ENCODE measurements at regions not wholly inside any gene's neighbourhood (a gene's known extent, or its start where the extent isn't known, plus 50 kb on each side); places are given as distances from the start of the nearest gene placed in this dataset.

- Histone ChIP-seq H3K9me2 (replicated peaks; ENCODE audit: control insufficient read depth, low read length) (no peaks in the 10 kb centered on the region), H3K4me3 (ENCODE audit: low read length) (no peak overlapping the region), H3K79me2 (ENCODE audit: control insufficient read depth, low read length) (no peaks in the 10 kb centered on the region), H3K27me3 (ENCODE audit: control insufficient read depth, low read length) (no peaks in the 10 kb centered on the region; the same call in 1 of the 2 replicates), H3K4me2 (ENCODE audit: low read length) (no peak overlapping the region), H3K9me3 (ENCODE audit: control insufficient read depth, insufficient read depth, low read length) (no peaks in the 10 kb centered on the region), H3K27ac (ENCODE audit: low read depth, low read length) (no peak overlapping the region), H4K20me1 (ENCODE audit: control insufficient read depth, insufficient read depth, low read depth, low read length) (no peaks in the 10 kb centered on the region), H3F3A (ENCODE audit: control insufficient read depth, insufficient read depth) (no peaks in the 10 kb centered on the region), H3K4me1 (ENCODE audit: control insufficient read depth, low read length) (no peaks in the 10 kb centered on the region), H3K36me3 (ENCODE audit: control insufficient read depth, low read length) (no peaks in the 10 kb centered on the region)
- TF ChIP-seq EZH2phosphoT487 (IDR thresholded peaks at IDR 0.05; ENCODE audit: borderline replicate concordance, low read length) (no peak), CTCF (IDR thresholded peaks at IDR 0.05; ENCODE audit: low read depth, low read length, poor library complexity, severe bottlenecking) (no peak)
Observed at GRCh38 chr18:22675006-22675405, 257.3 kb upstream of the CTAGE1 start.

GRCh38 chr18:22676423-22676822, 256.7 kb upstream of the RBBP8 start:
- TF ChIP-seq CTCF (IDR thresholded peaks at IDR 0.05; ENCODE audit: low read depth, low read length, poor library complexity, severe bottlenecking): no peak
- no peak for TF ChIP-seq EZH2phosphoT487 (IDR thresholded peaks at IDR 0.05; ENCODE audit: borderline replicate concordance, low read length)
- Histone ChIP-seq H3K79me2 (ENCODE audit: control insufficient read depth, low read length) (no peaks in the 10 kb centered on the region), H3K36me3 (ENCODE audit: control insufficient read depth, low read length) (no peaks in the 10 kb centered on the region), H4K20me1 (ENCODE audit: control insufficient read depth, insufficient read depth, low read depth, low read length) (no peaks in the 10 kb centered on the region), H3K4me2 (ENCODE audit: low read length) (no peak overlapping the region), H3K9me2 (replicated peaks; ENCODE audit: control insufficient read depth, low read length) (no peaks in the 10 kb centered on the region), H3K27me3 (ENCODE audit: control insufficient read depth, low read length) (no peaks in the 10 kb centered on the region; the same call in 1 of the 2 replicates), H3K9me3 (ENCODE audit: control insufficient read depth, insufficient read depth, low read length) (no peaks in the 10 kb centered on the region), H3K4me3 (ENCODE audit: low read length) (no peak overlapping the region), H3K27ac (ENCODE audit: low read depth, low read length) (no peak overlapping the region), H3K4me1 (ENCODE audit: control insufficient read depth, low read length) (no peaks in the 10 kb centered on the region), H3F3A (ENCODE audit: control insufficient read depth, insufficient read depth) (no peaks in the 10 kb centered on the region)

GRCh38 chr18:22678486-22678885, 254.6 kb upstream of the RBBP8 start:
- Histone ChIP-seq H3K9me2 (replicated peaks; ENCODE audit: control insufficient read depth, low read length) (no peaks in the 10 kb centered on the region), H3K27ac (ENCODE audit: low read depth, low read length) (no peak overlapping the region), H3K9me3 (ENCODE audit: control insufficient read depth, insufficient read depth, low read length) (no peaks in the 10 kb centered on the region), H3K4me3 (ENCODE audit: low read length) (no peak overlapping the region), H4K20me1 (ENCODE audit: control insufficient read depth, insufficient read depth, low read depth, low read length) (no peaks in the 10 kb centered on the region), H3K4me2 (ENCODE audit: low read length) (no peak overlapping the region), H3K4me1 (ENCODE audit: control insufficient read depth, low read length) (no peaks in the 10 kb centered on the region), H3K36me3 (ENCODE audit: control insufficient read depth, low read length) (no peaks in the 10 kb centered on the region), H3K27me3 (ENCODE audit: control insufficient read depth, low read length) (no peaks in the 10 kb centered on the region; the same call in 1 of the 2 replicates), H3F3A (ENCODE audit: control insufficient read depth, insufficient read depth) (no peaks in the 10 kb centered on the region), H3K79me2 (ENCODE audit: control insufficient read depth, low read length) (no peaks in the 10 kb centered on the region)
- TF ChIP-seq EZH2phosphoT487 (IDR thresholded peaks at IDR 0.05; ENCODE audit: borderline replicate concordance, low read length): no peak
- no peak for TF ChIP-seq CTCF (IDR thresholded peaks at IDR 0.05; ENCODE audit: low read depth, low read length, poor library complexity, severe bottlenecking)

All from DOHH2 (cell line).